ENCODE measurements at regions not wholly inside any gene's neighbourhood (a gene's known extent, or its start where the extent isn't known, plus 50 kb on each side); places are given as distances from the start of the nearest gene placed in this dataset.

GRCh38 chr12:111041091-111041490 is 120.7 kb upstream of the MYL2 start:
- intact Hi-C loops (cut with DNase I; ENCODE audit: low total_unique reads) = no loop called here
- TF ChIP-seq POLR2A (IDR thresholded peaks at IDR 0.05) (no peak), EP300 (IDR thresholded peaks at IDR 0.05; ENCODE audit: low read depth) (no peak), POLR2AphosphoS5 (IDR thresholded peaks at IDR 0.05) (no peak)
- TF ChIP-seq, protein P1, sequence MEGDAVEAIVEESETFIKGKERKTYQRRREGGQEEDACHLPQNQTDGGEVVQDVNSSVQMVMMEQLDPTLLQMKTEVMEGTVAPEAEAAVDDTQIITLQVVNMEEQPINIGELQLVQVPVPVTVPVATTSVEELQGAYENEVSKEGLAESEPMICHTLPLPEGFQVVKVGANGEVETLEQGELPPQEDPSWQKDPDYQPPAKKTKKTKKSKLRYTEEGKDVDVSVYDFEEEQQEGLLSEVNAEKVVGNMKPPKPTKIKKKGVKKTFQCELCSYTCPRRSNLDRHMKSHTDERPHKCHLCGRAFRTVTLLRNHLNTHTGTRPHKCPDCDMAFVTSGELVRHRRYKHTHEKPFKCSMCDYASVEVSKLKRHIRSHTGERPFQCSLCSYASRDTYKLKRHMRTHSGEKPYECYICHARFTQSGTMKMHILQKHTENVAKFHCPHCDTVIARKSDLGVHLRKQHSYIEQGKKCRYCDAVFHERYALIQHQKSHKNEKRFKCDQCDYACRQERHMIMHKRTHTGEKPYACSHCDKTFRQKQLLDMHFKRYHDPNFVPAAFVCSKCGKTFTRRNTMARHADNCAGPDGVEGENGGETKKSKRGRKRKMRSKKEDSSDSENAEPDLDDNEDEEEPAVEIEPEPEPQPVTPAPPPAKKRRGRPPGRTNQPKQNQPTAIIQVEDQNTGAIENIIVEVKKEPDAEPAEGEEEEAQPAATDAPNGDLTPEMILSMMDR (IDR thresholded peaks at IDR 0.05) = no peak
- no peak overlapping the region for H3K27ac ChIP-seq
- H3K4me3 ChIP-seq = no peak overlapping the region
- no peaks in the 10 kb centered on the region for H3K36me3 ChIP-seq
- DNase-seq = no peak
- peaks cover 36% of the 10 kb centered on the region for H3K27me3 ChIP-seq
- in situ Hi-C loops (cut with MboI; ENCODE audit: low pct_ligation_motif_present in 1 of 4, low pct_unique_long_range_greater_than_20kb in 1 of 4, low sequenced_read_pairs in 3 of 4) = loop anchor here in 2 of 4 donors (25.0 kb wide), 1 partner anchor 271 kb away; no protein-coding TSS in a partner anchor
- no peaks in the 10 kb centered on the region for H3K4me1 ChIP-seq
- no peaks in the 10 kb centered on the region for H3K9me3 ChIP-seq
- WGBS, 2 donors (ENCODE audit: low coverage in 1 of 2) = 64 to 76% methylated on average over 2 of the region's 2 CpGs

DNA sequence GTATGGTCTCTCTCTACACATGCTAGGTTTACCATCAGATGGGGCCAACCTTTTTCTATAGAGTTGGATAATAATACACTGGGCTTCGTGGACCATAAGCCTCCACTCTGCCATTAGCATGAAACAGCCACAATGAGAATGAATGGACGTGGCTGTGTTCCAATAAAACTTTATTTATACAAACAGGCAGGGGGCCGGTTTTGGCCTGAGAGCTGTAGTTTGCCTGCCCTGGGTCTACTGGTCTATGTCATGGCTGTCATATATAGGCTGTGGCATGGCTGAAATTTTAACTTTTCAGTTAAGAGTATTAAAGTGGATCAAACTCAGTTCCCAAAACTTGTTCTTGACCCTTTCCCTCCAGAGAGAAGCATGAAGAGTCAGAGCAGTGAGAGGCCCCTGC is 120.3 kb upstream of the MYL2 start:
- DNase-seq = no peak
- Histone ChIP-seq H3K4me1 (no peaks in the 10 kb centered on the region), H3K36me3 (no peaks in the 10 kb centered on the region), H3K9me3 (no peaks in the 10 kb centered on the region), H3K27ac (no peak overlapping the region), H3K4me3 (no peak overlapping the region), H3K27me3 (peaks cover 40% of the 10 kb centered on the region)
- TF ChIP-seq, protein P1 (IDR thresholded peaks at IDR 0.05) = no peak
- TF ChIP-seq POLR2A (IDR thresholded peaks at IDR 0.05) (no peak), EP300 (IDR thresholded peaks at IDR 0.05; ENCODE audit: low read depth) (no peak)
- WGBS, 2 donors (ENCODE audit: low coverage in 1 of 2) = 73% methylated on average over 3 of the region's 3 CpGs; no CpG with 5 or more reads in 1 of the 2 donors
- intact Hi-C loops (cut with DNase I; ENCODE audit: low total_unique reads) (no loop called here), in situ Hi-C loops (cut with MboI; ENCODE audit: low pct_ligation_motif_present in 1 of 4, low pct_unique_long_range_greater_than_20kb in 1 of 4, low sequenced_read_pairs in 3 of 4) (loop anchor here in 2 of 4 donors (25.0 kb wide), 1 partner anchor 272 kb away; no protein-coding TSS in a partner anchor)

- Histone ChIP-seq H3K9me3 (no peaks in the 10 kb centered on the region), H3K27ac (no peak overlapping the region), H3K4me3 (no peak overlapping the region), H3K36me3 (no peaks in the 10 kb centered on the region), H3K4me1 (peaks cover 0 to 5% (median 4%) of the 10 kb centered on the region in 4 donors), H3K27me3 (peaks cover 58% of the 10 kb centered on the region)
- intact Hi-C loops (cut with DNase I; ENCODE audit: low total_unique reads) (no loop called here), in situ Hi-C loops (cut with MboI; ENCODE audit: low pct_ligation_motif_present in 1 of 4, low pct_unique_long_range_greater_than_20kb in 1 of 4, low sequenced_read_pairs in 3 of 4) (loop anchor here in 2 of 4 donors (25.0 kb wide), 1 partner anchor 273 kb away; no protein-coding TSS in a partner anchor)
- 68 to 88% methylated on average over 2 to 5 of the region's 5 CpGs for WGBS, 2 donors (ENCODE audit: low coverage in 1 of 2)
- no peak for TF ChIP-seq POLR2AphosphoS5 (IDR thresholded peaks at IDR 0.05)
- TF ChIP-seq EP300 (IDR thresholded peaks at IDR 0.05; ENCODE audit: low read depth) = no peak
- no peak for TF ChIP-seq POLR2A (IDR thresholded peaks at IDR 0.05)
- TF ChIP-seq, protein P1 (IDR thresholded peaks at IDR 0.05) = no peak
- DNase-seq = no peak
These were observed 118.6 kb upstream of the MYL2 start for GRCh38 chr12:111038941-111039340.

- in situ Hi-C loops (cut with MboI; ENCODE audit: low pct_ligation_motif_present in 1 of 4, low pct_unique_long_range_greater_than_20kb in 1 of 4, low sequenced_read_pairs in 3 of 4) = loop anchor here in 2 of 4 donors (25.0 kb wide), 1 partner anchor 274 kb away; no protein-coding TSS in a partner anchor
- 84 to 100% methylated on average over 1 to 6 of the region's 6 CpGs for WGBS, 2 donors (ENCODE audit: low coverage in 1 of 2)
These were observed 117.7 kb upstream of the MYL2 start for GRCh38 chr12:111038077-111038476.

More at GRCh38 chr12:111038077-111038476, 117.7 kb upstream of the MYL2 start:
- TF ChIP-seq EP300 (IDR thresholded peaks at IDR 0.05; ENCODE audit: low read depth) (no peak), POLR2AphosphoS5 (IDR thresholded peaks at IDR 0.05) (no peak), POLR2A (IDR thresholded peaks at IDR 0.05) (no peak)
- TF ChIP-seq, protein P1 (IDR thresholded peaks at IDR 0.05) = no peak
- DNase-seq = no peak
- H3K27me3 ChIP-seq = peaks cover 65% of the 10 kb centered on the region
- H3K36me3 ChIP-seq = no peaks in the 10 kb centered on the region
- no peaks in the 10 kb centered on the region for H3K9me3 ChIP-seq
- peaks cover 0 to 11% (median 7%) of the 10 kb centered on the region in 4 donors for H3K4me1 ChIP-seq
- H3K4me3 ChIP-seq = no peak overlapping the region
- intact Hi-C loops (cut with DNase I; ENCODE audit: low total_unique reads) = no loop called here
- no peak overlapping the region for H3K27ac ChIP-seq

Measured in transverse colon (tissue), 4 donors.